HG03135 (cell line): ENCODE measurements at regions not wholly inside any gene's neighbourhood (a gene's known extent, or its start where the extent isn't known, plus 50 kb on each side); places are given as distances from the start of the nearest gene placed in this dataset.

Source experiments
- ATAC-seq: cut with Tn5 transposase; IDR thresholded peaks from one replicate; pipeline ENCODE4 v1.9.1; 2021; ENCODE audit warnings: mild to moderate bottlenecking, moderate library complexity; ENCODE audit not compliant: unreplicated experiment

- ATAC-seq = no peak
These were observed 61.0 kb downstream of the GTPBP8 start for GRCh38 chr3:113051787-113052186.

- no peak for ATAC-seq
These were observed 62.4 kb downstream of the GTPBP8 start for GRCh38 chr3:113053169-113053568.

- ATAC-seq = no peak
These were observed 63.8 kb downstream of the GTPBP8 start for GRCh38 chr3:113054552-113054951.

GRCh38 chr3:113055201-113055600, 64.4 kb downstream of the GTPBP8 start:
- ATAC-seq = no peak

- ATAC-seq = no peak
These were observed 65.2 kb downstream of the GTPBP8 start for GRCh38 chr3:113055961-113056360.

- ATAC-seq = peak; percentile 84
These were observed 66.3 kb downstream of the GTPBP8 start for GRCh38 chr3:113057117-113057516.

GRCh38 chr3:113058188-113058587, 67.4 kb downstream of the GTPBP8 start:
- no peak for ATAC-seq

GRCh38 chr3:113062705-113063104, 71.9 kb downstream of the GTPBP8 start:
- no peak for ATAC-seq

GRCh38 chr3:113063126-113063894, 72.5 kb downstream of the GTPBP8 start:
- no peak for ATAC-seq

GRCh38 chr3:113064183-113064582, 73.4 kb downstream of the GTPBP8 start:
- no peak for ATAC-seq

GRCh38 chr3:113065336-113065735, 74.6 kb downstream of the GTPBP8 start:
- ATAC-seq = no peak

- peak; percentile 13 for ATAC-seq
These were observed 79.4 kb downstream of the GTPBP8 start for GRCh38 chr3:113070072-113070640.

- ATAC-seq = peak; percentile 99
These were observed 79.9 kb downstream of the GTPBP8 start for GRCh38 chr3:113070681-113071113.

- ATAC-seq = no peak
These were observed 84.8 kb downstream of the GTPBP8 start for GRCh38 chr3:113075588-113075987.

GRCh38 chr3:113079218-113079961, 88.6 kb downstream of the GTPBP8 start:
- ATAC-seq = peak; percentile 81

GRCh38 chr3:113084777-113085176, 94.0 kb downstream of the GTPBP8 start:
- ATAC-seq = no peak

- no peak for ATAC-seq
These were observed 96.0 kb downstream of the GTPBP8 start for GRCh38 chr3:113086560-113087461.

- no peak for ATAC-seq
These were observed 97.8 kb downstream of the GTPBP8 start for GRCh38 chr3:113088616-113089015.

- ATAC-seq = no peak
These were observed 100.6 kb downstream of the GTPBP8 start for GRCh38 chr3:113091417-113091816.

- ATAC-seq = no peak
These were observed 102.0 kb downstream of the GTPBP8 start for GRCh38 chr3:113092746-113093145.
